CD4-positive, alpha-beta T cell treated with Interleukin-2 at 100 ng/mL for 4 hours (primary cell): ENCODE measurements at regions not wholly inside any gene's neighbourhood (a gene's known extent, or its start where the extent isn't known, plus 50 kb on each side); places are given as distances from the start of the nearest gene placed in this dataset.
A peak's percentile ranks its signal among the peaks of the same experiment; 100 is the strongest.

Experiments used
- DNase-seq: peaks from one replicate; pipeline ENCODE4 v3.0.0-alpha.2; 2020; ENCODE audit warnings: low spot score

DNA sequence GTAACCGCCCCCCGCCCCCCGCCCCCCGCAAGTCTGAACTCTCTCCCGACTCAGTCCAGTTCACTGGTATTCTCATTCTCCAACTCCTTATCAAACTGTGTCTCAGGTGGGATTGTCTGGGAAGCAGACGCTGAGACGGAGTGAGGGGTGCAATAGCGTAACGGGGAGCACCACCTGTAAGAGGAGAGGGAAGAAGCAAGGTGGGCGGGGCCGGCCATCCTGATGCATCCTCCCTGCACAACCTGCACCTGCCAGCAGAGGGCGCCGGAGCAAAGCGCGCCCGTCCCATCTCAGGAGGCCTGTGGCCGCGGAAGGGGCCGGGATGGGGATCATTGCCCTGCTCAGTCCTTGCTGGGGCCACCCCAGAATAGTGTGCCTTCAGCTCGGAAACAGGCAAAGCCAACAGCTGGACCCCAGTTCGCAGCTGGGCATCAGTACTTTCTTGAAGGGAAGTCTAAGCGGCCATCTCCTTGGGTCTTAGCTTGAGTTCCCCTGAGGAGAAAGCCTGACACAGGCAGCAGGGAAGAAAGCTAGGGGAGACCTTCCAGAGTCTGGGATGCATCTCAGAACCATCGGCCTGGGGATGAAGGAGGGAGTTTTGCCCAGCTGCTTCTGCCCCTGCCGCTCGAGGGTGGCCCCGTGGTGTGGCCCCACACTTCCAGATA is 208.0 kb downstream of the TFCP2L1 start:
- peak; percentile 49 for DNase-seq

DNA sequence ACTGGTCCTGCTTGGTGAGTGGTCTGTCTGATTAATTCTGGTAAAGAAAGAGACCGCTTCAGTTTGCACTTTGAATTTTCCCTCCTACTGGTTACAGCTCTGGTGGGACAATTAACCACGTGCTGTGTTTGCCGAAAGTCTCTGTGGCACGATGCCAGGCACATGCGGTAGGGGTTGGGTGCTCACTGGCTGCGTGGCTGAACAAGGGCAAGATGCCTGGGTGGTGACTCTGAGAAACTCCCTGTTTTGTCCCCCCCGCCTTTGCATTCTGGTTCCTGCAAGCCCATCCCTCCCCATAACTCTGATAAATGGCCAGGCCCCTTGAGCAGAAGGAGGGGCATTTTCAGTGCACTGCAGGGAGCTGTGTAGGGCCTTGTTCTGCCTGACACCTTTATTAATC is 206.1 kb downstream of the TFCP2L1 start:
- DNase-seq: no peak

DNA sequence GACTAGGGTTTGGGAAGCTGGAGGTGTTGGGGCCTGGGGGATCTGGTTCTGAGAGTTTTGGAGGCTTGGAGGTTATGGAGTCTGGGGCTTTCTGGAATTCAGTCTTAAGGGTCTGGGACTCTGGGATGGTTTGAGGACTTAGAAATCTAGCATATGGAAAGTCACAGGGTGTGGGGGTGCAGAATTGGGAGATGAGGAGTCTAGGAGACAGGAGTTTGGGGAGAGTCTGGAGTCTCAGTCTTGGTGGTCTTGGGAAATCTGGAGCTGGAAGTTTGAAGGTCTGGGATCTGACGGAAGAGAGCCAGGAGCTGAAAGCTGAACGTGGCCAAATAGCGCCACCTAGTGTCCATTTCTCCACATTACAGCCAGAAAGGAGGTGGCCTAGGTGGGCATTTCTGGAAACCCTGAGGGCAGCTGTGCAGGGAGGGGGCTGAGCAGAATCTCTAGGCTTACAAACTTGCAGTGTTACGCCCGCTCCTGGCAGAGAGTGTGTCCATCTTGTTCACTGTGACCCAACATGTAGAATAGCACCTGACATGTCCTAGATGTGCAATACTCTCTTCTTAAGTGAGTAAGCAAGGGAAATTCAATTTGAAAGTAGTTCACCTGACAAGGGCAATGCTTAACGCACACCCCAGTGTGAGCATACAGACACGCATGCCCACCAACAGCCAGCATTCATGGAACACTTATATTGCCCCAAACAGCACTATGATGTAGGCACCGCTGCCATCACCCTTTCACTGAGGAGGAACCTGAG is 204.8 kb downstream of the TFCP2L1 start:
- DNase-seq: peak; percentile 29

DNA sequence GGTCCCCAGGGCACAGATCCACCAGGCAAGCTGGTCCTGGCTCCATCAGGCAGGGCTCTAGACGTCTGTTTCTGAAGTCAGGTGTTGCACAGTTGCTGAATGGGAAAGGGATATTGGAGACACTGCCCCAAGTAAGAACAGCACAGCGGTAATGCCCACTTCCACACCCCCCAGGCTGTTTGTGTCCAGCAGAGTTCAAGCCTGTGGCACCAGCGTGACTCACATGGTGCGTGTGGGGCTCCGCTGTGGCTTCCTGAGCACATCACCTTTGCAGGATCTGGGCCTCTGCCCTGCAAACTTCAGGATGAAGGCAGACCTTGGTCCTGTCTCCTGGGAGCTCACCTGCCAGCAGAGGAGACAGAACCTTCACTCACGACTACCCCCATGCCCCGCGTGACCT is 203.3 kb downstream of the TFCP2L1 start:
- DNase-seq: no peak

DNA sequence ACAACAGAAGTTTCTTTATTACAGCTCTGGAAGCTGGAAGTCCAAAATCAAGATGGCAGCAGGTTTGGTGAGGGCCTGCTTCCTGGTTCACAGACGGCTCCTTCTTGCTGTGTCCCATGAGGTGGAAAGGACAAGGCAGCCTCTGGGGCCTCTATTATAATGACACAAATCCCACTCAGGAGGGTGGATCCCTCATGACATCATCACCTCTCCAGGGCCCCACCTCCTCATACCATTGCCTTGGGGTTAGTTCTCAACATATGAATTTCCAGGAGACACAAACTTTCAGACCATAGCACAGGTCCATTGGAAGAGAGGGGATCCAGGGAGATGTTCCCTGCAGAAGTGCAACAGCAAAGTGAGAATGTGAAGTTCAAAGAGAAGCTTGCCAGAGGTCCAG is 202.8 kb downstream of the TFCP2L1 start:
- no peak for DNase-seq

DNA sequence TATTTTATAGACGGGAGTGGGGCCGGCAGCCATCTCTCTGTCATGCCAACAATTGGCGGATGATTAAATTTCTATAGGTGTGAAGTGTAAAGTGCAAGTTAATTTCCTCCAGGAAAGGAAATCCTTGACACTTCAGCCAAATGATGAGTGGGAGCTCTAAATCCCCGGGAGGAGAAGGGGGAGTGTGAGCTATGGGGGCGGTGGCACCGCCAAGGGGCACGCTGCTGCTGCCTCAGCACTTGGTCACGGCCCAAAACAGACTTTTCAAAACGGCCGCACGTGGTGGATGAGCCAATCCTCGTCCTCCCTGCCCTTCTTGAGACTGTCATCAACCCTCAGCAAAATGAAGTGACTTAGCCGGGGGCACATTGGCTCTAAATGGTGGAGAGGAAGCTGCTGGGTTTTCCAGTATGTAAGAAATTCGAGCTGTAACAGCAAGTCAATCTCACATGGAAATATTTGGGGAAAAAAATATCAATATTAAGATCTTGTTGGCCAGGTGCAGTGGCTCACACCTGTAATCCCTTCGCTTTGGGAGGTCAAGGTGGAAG is 200.8 kb downstream of the TFCP2L1 start:
- DNase-seq: no peak

DNA sequence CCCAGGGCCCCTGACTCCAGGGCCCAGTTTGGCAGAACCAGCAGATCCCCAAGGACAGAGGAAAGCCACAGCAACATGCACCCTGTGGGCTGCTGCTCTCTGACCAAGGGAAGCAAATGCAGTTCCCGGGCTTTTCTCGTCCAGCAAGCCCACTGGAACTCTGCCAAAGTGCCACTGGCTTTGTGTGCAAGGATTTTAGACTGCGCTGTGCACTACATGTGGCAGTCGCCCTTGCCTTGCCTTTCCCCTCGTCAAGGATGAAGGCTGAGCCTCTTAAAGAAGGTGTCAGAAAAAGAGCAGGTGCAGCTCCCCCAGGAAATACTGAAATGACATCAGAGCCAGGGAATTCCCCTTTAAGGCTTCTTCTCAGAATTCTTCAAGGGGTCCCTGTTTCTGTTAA is 199.2 kb downstream of the TFCP2L1 start:
- no peak for DNase-seq

DNA sequence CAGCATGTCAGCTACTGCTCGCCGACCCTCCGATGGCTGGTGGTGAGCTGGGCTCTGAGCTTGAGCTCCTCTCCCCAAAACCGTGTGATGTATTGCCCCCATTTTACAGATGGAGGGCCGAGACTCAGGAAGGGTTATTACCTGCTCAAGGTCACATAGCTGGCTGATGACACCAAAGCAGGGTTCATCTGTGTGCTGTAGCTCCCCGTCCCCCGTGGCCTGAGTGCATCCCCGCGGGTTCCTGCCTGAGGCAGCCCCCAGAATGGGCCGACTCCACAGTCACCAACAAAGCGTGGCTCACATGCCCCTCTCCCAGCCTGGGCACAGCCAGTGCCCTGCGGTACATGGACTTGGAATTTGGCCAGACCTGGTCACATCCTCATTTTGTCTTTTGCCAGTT is 198.6 kb downstream of the TFCP2L1 start:
- no peak for DNase-seq

DNA sequence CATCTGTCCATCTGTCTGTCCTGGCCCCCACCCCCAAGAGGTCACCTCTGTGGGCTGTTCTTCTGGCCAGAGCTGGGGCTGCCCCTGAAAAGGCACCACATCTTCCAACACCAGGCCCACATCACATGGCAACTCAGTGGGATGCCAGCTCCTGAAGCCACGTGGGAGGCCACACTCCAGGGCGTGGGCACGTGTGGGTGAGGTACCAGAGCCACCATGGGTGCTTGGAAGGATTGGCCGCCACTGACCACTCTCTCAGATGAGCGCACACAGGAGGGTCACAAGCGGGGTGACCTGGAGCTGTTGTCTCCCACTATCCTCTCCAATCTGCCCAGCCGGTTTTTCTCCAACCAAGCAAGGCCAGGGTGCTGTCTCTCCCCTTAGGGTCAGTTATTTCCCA is 197.9 kb downstream of the TFCP2L1 start:
- DNase-seq: no peak

DNA sequence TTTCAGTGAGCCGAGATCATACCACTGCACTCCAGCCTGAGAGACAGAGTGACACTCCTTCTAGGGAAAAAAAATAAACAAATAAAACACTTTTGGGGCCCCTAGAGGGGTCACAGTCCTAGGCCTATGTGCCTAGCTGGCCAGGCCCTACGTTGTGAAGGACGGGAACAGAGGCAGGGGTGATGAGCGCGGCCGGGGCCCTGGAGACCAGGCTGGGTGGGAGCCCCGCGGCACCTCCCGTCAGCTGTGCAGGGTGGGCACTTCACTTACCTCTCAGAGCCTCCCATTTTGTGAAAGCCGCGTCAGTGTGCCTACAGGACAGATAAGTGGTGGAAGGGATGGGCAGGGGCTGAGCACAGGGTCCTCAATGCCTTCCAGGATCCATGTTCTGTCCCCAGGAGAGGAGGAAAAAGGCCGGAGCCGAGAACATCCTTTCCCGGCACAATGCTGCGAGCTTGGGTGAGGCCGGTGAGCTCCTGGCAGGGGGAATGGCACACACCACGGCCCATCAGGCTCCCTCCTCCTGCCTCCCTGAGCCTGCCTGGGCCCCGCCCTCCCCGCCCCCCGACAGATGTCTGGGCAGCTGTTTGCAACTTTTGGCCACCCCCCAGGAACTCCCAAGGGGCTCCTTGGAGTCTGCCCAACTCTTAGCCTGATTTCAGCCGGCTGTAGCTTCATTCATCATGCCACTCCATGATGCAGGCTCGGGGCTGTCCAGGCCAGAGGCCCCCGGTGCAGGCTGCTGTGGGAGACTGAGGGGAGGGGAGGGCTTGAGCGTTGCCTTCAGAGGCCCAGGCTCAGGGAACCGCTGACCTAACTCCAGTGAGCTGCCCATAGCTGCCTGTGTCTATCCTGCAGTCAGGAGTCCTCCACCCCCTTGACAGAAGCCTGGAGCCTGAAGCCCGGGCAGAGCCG is 196.5 kb downstream of the TFCP2L1 start:
- no peak for DNase-seq

DNA sequence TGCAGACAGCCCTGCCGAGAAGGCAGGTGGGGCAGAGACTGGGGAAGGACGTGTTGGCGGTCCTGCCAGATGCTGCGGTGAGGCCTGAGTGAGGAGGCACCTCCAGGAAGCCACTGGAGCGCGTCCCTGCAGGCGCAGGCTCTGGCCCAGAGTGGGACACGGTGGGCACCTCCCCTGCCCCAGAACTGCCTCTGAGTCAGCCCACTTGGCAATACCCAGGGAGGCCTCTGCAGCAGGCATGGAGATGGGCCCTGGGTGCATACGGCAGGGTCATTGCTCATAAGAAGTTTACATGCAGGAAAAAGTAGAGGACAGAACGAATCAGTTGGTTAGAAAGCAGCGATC is 195.9 kb downstream of the TFCP2L1 start:
- DNase-seq: no peak

DNA sequence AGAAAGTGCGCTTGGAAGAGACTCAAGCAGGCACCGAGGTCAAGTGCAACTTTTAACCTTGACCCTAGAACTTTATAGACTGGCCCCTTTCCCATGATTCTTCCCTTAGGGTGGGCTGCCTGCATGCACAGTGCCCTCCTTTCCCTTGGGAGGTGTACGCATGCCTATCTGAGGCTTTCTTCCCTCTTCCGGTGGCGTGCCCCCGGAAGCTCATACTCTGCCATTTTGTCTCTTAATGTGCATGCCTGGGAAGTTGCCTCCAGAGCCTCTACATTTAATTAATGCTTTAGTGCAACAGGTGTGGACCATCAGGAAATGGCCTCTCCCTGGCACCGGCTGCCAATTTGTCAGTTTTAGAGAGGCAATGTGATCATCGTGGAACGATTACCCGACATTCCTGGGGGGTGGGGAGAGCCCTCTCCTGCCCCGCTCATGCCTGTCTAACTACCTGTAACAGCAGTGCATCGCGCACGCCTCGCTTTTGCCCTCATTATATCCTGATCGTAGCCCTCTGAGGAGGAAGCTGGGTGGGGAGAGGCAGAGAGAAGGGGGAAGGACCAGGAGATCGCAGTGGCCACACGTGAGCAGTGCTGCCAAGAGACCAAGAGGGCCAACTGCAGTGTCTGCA is 194.8 kb downstream of the TFCP2L1 start:
- no peak for DNase-seq

DNA sequence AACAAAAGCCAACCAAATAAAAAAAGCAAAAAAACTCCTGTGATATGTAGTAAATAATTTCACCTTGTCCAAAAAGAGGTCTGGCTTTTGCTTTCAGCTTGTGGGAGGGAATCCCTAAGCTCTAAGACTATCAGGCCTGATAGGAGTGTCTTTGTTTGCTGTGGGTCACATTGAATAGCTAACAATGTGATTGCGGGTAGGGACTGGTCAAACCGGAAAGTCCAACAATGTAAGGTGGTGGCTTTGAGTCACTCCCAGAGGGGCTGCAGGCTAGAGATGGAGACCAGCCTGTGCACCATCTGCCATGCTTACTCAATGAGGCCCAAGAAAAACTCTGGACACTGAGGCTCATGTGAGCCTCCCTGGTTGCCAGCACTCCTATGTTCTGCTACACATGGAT is 192.9 kb downstream of the TFCP2L1 start:
- DNase-seq: no peak

DNA sequence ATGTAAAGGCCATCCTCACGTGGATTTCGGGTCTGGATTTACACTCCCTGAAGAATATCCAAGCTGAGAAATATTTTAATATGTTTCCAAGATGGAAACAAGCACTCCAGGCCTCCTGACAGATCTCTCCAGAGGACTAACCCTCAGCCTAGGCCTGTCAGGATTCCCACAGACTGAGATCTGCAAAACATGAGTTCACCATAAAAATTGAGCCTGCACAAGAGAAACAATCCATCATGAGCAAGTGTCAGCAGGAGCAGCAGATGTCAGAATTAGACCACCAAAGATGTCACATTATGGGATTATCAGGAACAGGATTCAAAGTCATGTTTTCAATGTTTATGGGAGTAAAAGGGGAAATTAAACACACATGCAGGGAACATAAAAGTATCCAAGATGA is 191.3 kb downstream of the TFCP2L1 start:
- no peak for DNase-seq

DNA sequence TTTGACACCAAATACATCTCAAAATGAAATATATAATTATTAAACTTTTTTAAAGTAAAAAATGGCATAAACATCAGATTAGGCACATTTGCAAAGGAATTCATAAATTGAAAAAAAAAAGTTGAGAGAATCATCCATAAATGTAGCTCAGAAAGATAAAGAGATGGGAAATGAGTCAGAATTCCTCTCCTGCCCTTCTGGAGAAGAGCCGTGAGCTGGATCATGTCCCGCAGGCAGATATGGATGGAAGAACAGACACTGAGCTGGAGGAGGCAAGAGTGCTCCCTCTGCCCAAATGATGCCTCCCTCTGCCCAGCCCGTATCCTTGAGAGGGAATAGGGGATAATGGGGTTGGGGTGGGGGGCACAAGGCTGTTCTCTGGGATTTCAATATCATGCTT is 190.9 kb downstream of the TFCP2L1 start:
- DNase-seq: no peak

DNA sequence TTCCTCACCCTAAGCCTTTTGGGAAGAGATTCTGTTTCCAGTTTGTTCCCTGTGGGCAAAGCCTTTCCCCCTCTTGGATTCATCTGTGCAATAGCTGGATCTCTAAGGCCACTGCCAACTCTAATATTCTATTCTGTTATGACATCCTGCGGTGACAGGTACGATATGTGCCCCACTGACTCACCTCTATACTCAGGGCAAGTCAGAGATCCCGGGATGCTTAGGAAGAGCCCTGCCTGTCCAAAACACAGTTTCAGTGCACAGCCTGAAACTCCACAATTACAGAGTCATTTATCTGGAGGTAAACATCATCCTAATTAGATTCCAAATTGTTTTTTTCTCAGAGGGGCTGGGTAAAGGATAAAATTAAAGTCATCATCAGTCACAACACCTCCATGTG is 190.2 kb downstream of the TFCP2L1 start:
- no peak for DNase-seq

DNA sequence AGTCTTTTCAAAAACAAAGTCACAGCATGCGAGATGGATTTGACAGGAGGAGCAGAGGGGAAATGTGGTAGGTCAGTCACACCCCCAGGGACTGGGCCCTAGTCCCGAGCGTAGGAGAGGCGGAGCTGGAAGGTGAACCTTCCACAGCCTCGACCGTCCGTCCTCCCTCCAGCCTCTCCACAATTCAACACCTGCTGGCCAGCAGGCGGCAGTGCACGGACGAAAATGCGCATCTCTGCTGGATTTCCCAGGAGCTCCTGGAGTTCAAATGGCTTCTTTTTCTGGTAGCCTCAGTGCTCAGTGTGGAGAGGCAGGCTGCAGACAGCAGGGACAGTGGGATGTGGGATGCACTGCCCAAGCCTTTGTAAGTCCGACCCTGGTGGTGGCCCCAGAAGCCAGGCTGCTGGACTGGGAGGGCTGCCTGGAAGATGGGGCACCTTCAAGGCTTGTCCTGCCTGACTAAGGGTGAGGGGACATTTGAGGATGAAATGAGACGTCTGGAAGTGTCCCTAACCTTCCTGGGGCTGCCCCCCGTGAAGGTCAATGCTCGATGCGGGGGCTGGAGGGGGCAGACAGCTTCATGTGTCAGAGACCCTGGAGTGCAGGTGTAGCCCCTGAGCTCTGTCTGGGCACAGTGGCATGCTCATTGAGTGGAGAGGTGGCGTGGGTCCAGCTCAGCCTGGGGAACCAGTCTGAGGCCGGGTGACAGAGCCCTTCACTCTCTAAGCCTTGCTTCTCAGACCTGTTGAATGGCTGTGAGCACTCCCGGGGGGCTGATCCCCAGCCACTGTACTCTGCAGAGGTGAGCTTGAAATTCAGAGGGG is 189.5 kb downstream of the TFCP2L1 start:
- DNase-seq: no peak

DNA sequence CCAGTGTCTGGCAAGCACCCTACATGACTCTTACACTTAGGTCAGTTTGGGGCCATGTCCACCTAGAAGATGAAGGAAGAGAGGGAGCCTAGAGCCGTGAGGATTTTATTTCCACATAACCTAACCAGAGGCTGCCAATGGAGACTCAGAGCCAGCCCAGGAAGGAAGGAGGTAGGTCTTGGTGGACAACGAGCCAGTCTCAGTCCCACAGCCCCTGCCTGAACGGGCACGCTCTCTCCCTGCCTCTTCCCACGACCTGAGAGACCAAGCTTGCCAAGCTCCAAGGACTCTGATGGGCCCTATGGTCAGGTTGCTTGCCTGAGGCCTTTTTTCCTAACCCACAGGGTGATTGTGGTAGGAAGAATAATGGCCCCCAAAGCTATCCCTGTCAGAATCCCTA is 188.4 kb downstream of the TFCP2L1 start:
- no peak for DNase-seq

DNA sequence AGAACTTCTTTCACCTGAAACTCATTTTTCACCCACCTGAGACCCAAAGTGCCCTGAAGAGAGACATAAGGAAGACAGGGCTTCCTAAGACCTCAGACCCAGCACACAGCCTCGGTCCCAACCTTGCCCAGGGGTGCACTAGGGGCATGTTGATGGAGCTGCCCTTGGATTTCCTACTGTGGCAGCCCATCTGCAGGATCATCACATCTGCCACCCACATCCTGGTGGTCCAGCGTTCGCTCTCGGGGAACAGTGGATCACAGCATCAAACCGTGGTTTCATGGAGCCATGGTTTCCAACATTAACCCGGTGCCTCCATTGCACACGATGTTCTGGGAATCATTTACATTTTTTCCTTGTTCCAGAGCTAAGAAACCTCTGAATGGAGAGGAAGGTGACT is 186.4 kb downstream of the TFCP2L1 start:
- no peak for DNase-seq

DNA sequence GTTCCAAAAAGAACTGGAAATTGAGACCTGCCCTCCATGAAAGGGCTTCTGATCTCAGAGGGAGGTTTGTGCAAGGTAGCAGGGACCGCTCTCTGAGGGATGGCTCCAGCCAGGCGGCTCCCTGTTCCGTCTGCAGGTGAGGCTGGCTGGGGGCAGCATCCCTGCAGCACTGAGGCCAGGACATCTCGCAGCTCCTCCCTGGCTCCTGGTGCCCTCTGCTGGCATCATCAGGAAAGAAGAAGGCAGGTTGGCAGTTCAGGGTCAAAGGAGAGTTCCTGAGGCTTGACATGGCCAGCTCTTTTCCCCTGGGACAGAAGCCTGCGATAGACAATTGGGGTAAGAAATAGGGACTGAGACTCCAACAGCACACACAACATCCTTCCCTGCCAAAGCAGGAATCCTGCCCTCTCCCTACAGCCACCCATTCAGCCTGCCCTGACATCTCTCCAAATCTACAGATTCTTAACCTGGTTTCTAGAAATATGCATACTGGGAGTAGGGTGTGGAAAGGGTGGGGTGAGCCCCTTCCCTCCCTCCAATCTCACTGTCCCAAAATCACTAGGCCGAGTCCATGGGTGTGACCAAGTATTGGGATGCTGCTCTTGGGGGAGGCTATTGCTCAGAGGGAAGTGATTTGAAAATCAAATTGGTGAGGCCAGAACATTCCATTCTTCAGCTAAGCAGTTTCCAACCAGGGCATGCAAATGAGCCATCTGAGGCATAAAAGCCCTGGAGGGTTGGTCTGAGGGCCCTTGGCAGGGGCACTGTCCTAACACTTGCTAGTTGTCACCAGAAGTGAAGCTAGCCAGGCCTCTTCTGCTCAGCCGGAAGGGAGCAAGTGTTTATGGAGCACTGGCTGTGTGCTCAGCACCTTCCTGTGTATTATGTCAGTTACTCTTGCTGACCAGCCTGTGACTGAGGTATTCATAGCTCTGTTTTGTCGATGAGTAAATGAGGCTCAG is 185.4 kb downstream of the TFCP2L1 start:
- DNase-seq: no peak
